ENCODE measurements at regions not wholly inside any gene's neighbourhood (a gene's known extent, or its start where the extent isn't known, plus 50 kb on each side); places are given as distances from the start of the nearest gene placed in this dataset.
A peak's percentile ranks its signal among the peaks of the same experiment; 100 is the strongest.

DNA sequence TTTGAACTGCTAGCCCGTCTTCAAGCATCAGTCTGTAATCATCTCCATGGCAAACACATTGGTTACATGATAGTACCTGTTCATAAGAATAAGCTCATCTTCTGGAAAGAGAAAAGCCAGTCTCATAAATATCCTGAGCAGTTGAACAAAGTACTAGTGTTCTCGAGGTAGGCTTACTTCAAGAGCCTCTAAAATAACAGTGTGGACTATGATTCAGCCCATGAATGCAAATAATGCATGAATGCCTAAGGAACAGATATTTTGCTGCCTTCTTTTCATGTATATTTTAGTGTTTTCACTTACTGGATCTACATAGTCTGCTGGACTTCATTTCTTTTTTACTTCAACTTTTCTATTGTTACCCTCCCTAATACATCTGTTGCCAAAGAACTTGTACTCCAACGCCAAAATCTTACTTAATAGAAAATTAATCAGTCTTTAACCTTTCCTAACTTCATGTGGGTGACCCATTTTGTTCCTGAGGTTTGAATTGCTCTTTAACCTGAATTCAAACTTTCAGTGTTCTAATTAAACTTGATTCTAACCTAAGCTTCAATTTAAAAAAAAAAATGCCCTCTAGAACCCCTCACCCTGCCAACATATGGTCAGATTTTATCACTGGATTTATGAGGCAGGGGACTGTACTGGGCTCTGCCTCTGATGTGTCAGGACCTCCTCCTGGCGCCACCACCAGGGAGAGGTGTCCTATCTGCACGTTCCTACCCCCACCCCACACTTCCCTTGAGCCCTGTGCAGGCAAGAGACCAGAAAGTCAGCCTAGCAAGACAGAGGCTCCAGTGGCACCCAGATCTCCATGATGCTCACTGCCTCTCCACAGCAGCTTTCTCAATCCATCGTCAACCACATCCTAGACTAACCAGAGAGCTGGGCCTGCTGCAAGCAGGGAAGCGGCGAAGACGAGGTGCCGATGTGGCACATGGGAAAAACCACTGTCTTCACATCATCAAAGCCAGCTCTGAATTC is 264.7 kb upstream of the ID2 start:
- DNase-seq: no peak

DNA sequence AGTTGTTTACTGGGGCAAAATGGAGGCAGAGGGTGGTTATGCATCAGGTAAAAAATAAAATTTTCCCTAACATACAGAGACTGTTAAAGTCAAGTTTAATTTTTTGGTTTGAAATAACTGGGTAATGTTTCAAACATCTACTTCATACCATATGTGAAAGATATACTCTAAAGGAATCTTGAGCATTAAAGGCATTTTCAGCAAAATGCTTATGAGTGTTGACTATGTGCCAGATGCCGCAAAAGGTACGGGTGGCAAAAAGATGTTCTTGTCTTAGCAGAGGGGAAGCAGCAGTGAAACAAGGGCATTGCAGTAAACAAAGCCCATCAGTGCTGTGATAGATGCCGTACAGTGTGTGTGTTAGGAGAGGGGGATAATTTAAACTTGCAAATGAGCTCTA is 263.1 kb upstream of the ID2 start:
- DNase-seq: no peak

DNA sequence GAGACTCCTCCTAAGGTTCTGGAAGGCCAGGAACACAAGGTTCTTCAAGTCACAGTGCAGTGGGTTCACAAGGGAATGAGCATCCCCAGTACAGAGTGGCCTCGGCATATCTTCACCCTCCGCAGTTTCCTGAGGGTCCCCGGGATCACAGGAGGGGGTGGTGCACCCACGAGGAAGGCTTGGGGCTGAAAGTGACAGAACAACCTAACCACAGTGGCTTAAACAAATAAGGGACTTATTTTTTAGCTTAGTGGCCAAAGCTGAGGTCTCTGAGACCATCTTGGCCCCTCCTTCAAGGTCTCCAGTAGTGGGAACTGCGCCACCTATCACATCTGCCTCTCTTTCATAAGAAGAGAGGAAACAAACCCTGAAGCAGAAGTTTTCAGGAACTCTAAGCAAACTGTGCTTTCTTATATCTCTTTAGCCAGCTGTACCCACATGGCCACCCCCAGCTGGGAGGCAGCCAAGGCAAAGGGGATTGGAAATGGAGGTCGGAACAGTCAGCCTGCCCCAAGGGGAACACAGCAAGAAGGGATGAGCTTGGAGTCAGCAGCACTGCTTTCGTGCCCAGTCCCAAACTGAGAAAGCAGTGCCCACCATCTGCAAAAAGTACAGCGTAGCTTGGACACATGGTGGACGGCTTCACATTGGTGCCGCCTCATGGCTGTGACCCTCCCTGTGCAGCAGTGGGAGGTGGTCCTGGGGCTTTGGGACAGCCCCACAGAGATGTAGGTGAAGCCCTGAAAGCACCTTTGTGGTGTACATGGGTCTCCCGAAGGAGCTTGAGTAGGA is 260.0 kb upstream of the ID2 start:
- no peak for DNase-seq

DNA sequence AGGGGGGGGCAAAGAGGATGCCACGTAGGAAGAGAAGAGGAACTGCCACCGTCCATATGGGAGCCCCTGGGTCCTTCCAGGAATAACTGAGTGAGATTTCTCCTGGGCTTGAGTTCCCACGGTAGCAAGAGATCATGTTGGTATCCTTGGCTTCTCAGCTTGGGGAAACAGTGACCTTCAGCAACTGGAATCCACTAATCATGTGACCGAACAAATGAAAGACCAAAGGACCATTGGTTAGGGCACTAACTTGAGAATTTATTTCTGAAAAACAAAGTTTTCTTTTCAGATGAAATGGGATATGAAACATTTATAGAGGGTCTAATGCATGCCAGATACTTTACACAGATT is 259.4 kb upstream of the ID2 start:
- no peak for DNase-seq

DNA sequence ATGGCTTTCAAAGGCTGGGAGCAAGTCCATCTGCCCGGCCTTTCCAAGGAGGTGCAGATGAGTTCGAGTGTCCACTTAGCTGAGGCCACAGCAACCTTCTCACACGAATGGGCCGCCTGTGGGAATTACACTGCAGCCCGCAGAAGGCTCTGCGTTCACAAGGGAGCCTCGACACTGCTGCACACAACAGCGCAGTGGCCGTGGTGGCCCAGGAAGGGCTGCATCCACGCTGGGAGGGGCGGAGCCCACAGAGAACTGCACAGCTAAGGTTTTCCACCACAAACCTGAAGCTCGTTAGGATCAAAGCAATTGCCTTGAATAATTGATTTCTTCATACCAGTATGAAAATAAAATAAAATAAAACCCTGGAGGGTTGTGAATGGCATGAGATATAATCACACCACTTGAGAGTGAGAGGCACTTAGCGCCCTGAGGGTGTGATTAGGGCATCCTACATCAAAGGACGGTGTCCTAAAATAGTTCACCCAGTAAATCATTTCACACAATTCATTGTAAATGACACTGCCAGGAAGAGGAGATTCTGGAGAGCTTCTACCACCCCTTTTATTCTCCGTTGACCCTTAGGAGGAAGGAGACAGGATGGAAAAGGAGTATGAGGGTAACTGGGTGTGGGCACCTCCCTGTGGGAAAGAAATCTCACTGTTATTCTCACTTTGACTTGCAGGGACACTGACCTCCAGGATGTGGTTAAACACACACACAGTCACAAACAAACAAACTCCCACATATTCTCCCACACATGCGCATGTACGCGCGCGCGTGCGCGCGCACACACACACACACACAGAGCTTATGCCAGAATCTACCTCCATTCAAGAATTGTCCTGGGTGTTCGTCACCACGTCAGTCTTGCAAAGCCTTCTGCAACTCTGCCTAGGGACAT is 256.6 kb upstream of the ID2 start:
- DNase-seq: no peak

DNA sequence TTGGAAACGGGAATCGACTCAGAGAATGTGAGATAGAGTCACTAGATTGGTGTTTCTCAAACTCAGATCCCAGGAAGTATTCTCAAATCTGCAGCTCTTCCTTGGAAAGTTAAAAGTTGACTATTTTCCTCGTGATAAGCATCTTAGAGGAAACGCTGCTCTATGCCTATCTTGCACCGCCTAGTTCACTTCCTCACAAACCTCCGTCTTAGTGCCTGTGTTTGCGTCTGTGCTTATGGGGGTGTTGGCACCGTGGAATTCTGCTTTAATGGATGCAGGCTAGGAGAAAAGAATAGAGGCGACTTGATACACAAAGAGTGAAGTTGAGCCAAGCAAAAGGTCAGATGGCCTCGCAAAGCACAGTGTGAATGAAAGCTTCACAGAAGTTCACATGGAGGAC is 255.3 kb upstream of the ID2 start:
- no peak for DNase-seq

DNA sequence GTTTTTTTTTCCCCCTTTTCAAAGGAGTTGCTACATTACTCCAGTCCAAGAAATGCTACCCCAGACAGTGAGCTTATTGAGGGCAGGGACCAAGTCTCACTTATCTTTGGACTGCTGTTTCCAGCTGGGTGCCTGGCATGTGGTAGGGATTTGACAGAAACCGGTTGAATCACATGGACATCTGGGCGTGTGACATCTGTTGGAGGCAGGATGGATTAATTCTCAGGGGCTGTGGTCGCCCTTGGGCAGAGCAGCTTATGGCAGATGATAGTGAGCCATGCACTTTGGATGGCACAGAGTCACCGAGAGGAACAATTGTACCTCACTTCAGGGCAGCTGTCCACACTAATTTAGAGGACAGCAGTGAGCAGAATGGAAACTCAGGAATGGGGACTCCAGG is 254.6 kb upstream of the ID2 start:
- DNase-seq: no peak

DNA sequence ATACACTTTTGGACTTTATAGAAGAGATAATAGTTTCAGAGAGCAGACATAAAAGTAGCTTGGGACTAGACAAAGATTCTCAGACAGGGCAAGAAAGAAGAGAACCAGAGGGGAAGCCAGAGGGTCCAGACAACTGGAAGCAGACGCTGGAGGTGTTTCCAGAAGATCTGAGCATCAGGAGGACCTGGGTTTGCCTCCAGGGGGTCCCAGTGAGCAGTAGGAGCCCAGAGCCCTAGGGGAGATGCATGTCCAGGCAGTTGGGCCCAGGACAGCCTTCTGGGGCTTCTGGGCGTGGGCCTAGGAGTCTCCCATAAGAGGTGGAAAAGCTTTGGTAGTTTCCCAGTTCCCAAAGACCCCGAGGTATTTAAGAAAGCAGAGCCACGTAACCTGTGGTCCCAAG is 251.2 kb upstream of the ID2 start:
- no peak for DNase-seq

DNA sequence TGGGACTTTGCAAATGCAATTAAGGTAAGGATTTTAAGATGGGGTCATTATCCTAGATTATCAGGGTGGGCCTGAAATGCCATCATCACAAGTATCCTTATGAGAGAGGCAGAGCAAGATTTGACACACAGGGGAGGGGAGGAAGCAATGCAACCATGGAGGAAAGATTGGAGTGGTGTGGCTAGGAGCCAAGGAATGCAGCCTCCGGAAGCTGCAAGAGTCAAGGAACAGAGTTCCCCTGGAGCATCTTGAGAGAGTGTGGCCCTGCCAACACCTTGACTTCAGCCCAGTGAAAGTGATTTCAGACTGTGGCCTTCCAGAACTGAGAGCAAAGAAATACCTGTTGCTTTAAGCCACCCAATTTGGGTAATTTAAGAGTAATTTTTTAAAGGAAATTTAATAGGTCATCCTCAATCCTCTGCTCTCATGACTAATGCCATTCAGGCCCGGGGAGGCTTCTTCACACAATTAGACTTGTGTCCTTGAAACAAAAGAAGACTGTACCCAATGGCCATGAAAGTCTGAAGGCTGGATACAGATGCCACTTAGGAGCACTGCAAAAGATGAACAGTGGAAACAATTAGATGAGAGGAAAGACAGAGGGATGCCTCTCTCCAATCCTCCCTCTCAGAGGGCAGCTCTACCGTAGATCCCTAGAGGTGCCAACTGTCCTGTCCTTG is 250.3 kb upstream of the ID2 start:
- no peak for DNase-seq

DNA sequence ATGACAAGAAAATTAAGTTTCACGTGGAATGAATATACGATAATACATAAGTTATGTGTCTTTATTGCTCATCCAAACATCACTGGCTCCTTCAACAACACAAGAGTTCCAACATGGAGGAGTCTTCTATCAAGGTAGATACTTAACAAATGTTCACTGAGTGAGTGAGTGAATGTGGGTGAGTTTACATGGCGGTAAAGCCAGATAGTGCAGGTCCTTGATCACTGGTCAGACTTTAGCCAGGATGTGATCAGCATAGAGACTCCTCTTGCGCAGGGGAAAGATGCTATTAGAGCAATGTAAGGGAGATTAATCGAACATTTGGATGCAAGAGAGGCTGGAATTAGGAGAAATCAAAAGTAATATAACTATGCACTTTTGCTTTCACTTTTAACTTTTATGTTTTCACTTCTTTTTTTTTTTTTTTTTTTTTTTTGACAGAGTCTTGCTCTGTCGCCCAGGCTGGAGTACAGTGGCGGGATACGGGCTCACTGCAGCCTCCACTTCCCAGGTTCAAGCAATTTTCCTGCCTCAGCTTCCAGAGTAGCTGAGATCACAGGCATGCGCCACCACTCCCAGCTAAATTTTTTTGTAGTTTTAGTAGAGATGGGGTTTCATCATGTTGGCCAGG is 249.0 kb upstream of the ID2 start:
- DNase-seq: no peak

DNA sequence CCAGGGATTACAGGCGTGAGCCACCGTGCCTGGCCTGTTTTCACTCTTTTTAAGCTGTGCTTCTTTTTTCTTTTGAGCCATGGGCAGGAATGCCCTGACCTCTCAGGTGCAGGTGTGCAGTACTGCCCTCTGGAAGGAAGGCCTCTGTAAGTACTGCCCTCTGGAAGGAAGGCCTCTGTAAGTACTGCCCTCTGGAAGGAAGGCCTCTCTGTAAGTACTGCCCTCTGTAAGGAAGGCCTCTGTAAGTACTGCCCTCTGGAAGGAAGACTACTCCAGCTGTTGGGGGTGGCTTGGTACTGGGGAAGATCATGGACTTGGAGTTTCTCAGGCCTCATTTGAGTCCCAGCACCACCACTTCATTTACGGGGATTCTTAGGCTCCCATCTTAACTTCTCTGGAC is 248.5 kb upstream of the ID2 start:
- DNase-seq: no peak

DNA sequence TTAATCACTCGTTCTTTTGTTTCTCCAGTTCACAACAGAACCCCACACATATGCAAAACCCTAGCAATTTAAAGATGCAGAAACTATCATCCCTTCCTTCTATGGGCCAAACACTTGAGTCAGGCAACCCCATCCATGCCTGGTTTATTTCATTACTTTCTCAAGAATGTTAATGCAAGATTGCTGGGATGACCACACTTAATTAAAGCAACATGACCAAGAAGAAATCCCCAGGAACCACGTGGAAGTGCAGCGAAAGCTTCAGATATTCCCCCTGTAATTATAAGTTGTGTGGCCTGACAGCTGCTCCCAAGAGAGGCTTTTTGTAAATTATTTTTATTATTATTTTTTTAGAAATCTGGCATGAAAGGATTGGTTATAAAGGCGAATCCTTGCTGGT is 246.2 kb upstream of the ID2 start:
- no peak for DNase-seq

DNA sequence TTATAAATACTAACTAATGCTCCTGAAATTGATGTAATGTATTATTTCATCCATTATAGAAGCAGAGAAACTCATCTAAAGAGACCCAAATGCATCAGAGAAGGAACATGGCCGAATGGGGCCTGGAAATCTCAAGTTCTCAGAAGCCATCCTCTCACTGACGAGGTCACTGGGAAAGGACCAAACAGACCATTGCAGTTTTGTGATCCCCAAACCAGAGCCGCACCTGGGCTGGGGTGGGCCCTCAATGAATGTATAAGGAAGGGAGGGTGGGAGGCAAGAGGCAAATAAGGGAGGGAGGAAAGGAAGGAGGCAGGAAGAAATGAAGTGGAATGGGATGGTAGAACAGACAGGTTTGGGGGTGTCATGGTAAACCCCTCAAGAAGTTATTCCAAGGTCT is 245.3 kb upstream of the ID2 start:
- no peak for DNase-seq

DNA sequence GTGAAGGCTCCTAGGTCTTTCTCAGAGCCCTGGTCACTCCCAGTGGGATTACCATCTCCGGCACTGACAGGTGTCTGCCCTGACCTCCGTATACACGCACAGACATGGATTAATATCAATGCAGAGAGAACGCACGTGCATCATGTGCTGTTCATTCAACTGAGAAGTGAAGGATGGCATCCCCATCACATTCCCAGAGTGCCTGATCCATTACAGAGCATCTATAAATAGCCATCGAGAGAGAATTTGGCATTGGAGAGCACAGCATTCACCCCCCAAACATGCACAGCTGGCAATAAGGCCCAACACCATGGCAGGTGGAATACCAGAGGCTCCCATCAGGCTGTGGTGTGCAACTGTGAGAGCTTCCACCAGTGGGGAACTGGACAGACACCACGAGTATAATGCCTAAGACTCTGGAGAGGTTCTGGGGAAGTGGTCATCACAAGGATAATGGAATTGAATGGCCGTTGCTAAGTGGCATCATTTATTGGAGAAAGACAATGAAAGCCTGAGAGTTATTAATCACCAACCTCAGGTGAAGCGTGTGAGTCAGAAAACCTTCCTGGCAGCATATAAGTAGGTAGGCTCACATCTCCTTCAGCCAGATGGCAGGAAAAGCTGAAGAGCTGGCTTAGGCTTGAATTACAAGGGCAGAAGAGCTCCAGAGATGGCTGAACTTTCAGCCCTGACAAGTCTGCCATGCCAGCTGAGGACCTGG is 244.5 kb upstream of the ID2 start:
- no peak for DNase-seq

DNA sequence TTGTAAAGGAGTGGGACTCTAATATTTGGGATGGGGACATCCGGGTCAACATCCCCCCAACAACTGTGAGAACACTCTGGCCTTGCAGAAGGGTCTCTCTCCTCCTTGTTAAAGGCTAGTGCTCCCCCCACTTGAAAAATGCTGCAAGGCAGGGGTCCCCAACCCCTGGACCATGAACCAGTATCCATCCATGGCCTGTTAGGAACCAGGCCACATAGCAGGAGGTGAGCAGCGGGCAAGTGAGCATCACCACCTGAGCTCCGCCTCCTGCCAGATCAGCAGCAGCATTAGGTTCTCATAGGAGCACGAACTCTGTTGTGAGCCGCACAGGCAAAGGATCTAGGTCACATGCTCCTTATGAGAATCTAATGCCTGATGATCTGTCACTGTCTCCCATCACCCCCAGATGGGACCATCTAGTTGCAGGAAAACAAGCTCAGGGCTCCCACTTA is 243.9 kb upstream of the ID2 start:
- no peak for DNase-seq

DNA sequence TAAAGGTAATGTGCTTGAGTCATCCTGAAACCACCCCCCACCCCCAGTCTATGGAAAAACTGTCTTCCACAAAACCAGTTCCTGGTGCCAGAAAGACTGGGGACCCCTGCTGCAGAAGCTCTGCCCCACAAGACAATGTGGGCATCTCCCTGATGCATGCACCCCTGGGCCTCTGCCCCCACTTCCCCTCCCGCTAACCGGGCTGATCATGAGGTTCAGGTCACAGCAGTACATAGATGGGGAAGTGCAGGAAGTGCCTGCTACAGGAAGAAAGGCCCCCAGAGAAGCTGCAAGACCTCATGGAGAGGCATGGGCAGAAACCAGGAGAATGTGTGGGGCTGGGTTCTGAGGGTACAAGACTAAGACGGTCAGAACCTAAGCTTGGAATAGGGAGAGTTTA is 243.4 kb upstream of the ID2 start:
- peak in 7 of 14 donors; percentile 15 to 51 (median 32) for DNase-seq

DNA sequence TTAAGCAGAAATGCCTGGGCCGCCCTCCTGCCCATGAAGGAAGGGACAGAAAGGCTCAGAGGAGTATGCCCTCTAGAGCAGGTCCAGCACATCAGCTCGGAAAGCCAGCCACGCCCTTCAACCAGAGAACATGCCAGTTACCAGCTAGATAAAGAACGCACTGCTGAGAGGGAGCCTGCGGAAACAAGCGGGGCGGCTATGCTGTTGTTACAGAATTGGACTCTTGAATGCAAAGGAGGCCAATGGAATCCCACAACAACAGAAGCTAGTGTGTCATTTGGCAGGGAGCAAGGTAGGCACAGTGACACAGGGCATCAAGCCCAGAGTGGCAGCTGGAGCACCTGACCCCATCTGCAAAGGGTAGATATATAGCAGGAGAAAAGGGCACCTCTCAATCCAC is 242.9 kb upstream of the ID2 start:
- no peak for DNase-seq

DNA sequence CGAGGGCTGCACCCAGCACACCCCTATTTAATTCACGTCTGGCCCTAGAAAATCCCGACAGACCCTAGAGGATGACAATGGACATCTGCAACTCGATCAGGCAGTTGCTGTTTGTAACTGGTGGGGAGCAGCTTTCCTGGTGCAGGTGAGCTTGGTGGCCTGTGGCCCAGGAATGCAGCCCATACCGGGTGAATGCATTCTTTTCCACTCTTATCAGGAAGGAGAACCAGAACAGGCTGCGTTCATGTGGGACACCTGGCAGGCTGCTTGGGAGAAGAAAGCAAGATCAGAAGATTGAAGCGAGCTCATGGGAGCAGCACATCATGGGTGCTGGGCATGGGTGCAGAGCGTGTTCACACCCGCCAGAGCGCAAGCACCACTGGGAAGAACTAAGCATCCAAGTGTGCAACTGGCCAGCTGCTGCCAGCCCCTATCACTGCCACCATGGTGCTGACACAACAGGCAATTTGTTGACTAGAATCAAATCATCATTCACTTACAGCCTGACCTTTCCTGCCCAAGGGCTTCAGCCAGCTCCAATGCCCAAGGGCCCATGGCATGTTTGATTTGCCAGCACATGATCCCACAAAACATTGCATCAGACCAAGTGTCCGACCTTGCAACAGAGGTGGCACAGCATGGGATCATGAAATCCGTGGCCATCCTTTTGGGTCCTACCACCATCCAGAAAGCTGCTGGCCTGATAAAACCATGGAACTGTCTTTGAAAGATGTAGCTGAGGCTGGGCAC is 241.7 kb upstream of the ID2 start:
- DNase-seq: no peak

DNA sequence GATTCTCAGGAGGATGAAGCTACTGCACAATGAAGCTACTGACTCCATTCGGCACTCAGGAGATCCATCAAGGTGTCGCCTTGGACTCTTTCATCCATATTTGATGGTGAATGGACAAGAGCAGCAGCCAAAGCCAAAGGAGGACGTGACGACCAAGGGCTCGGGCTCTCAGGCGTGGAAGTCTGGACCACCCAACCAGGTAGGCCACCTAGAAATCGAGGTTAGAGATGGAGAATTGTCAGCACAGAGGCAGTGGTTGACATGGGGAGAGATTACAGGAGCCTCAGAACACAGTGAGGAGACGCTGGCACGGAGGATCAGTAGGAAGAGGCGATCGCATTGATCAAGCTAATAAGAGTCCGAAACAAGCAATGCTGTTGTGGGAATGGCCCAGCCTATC is 240.5 kb upstream of the ID2 start:
- DNase-seq: no peak

DNA sequence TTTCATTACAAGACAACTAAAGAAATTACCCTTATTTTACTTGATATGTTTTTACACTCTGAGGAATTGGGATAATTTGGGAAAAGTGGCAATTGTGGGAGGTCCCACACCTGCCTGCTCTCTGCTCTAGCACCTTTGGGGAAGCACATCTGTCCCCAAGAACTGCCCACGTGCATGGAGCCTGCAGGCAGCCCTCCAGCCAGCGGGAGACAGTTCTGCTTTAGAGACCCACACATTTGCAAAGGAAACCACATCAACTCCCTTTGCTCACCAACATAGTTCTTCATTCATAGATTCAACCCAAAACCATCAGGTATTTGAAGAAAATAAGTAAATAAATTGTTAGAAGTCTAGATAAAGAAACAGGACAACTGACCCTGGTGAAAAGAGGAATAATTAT is 239.9 kb upstream of the ID2 start:
- peak in 3 of 14 donors; percentile 4 to 33 (median 9) for DNase-seq
